HTR-8/SVneo (cell line): ENCODE measurements at regions not wholly inside any gene's neighbourhood (a gene's known extent, or its start where the extent isn't known, plus 50 kb on each side); places are given as distances from the start of the nearest gene placed in this dataset.
"Not testable (repeated sequence)": the region's sequence is repeated elsewhere in the genome, so short reads cannot be mapped to it uniquely, and the experiment has no call there.

Experiments
- DNase-seq: peaks from one replicate; pipeline ENCODE4 v3.0.0; 2011; ENCODE audit warnings: low spot score, mixed read lengths; ENCODE audit not compliant: insufficient read length
- FAIRE-seq: peaks from 2 replicates; lab custom pipeline; 2011; peaks lifted over from hg19 to GRCh38; lab: Jason Lieb, UNC

GRCh38 chr3:87797872-87798566 lies 260.8 kb downstream of the CGGBP1 start:
- FAIRE-seq, result no peak
- DNase-seq, result no peak

- DNase-seq (no peak), FAIRE-seq (no peak)
Measured at GRCh38 chr3:87796843-87797185, 262.0 kb downstream of the CGGBP1 start.

- DNase-seq, result no peak
- no peak for FAIRE-seq
Measured at GRCh38 chr3:87796137-87796842, 262.5 kb downstream of the CGGBP1 start.

- DNase-seq (no peak), FAIRE-seq (no peak)
Measured at GRCh38 chr3:87795701-87796100, 263.1 kb downstream of the CGGBP1 start.

- no peak for DNase-seq
- no peak for FAIRE-seq
Measured at GRCh38 chr3:87793337-87793877, 265.4 kb downstream of the CGGBP1 start.

GRCh38 chr3:87792534-87793336 lies 266.1 kb downstream of the CGGBP1 start, which contains the start of gene HTR1F:
Gene HTR1F, plus strand, starts transcription at chr3:87792706.
- FAIRE-seq (no peak), DNase-seq (no peak)

GRCh38 chr3:87792198-87792533 lies 266.6 kb downstream of the CGGBP1 start:
- FAIRE-seq (no peak), DNase-seq (no peak)

- no peak for DNase-seq
- FAIRE-seq, result no peak
Measured at GRCh38 chr3:87791248-87792027, 267.4 kb downstream of the CGGBP1 start.

- not testable (repeated sequence) for DNase-seq, FAIRE-seq
Measured at GRCh38 chr3:87789049-87789448, 269.8 kb downstream of the CGGBP1 start.

- DNase-seq (no peak), FAIRE-seq (no peak)
Measured at GRCh38 chr3:87788516-87788915, 270.3 kb downstream of the CGGBP1 start.

- no peak for FAIRE-seq
- no peak for DNase-seq
Measured at GRCh38 chr3:87780811-87781210, 278.0 kb downstream of the CGGBP1 start.

GRCh38 chr3:87778876-87779275 lies 279.9 kb downstream of the CGGBP1 start:
- DNase-seq, result no peak
- FAIRE-seq, result no peak

- no peak for DNase-seq
- FAIRE-seq, result no peak
Measured at GRCh38 chr3:87771337-87772192, 287.2 kb downstream of the CGGBP1 start.

GRCh38 chr3:87766721-87767120 lies 292.1 kb downstream of the CGGBP1 start:
- FAIRE-seq, result no peak
- DNase-seq, result no peak

- DNase-seq (no peak), FAIRE-seq (no peak)
Measured at GRCh38 chr3:87765256-87765655, 293.5 kb downstream of the CGGBP1 start.

GRCh38 chr3:87761795-87762194 lies 297.0 kb downstream of the CGGBP1 start:
- DNase-seq (no peak), FAIRE-seq (no peak)

GRCh38 chr3:87761341-87761740 lies 297.5 kb downstream of the CGGBP1 start:
- DNase-seq (no peak), FAIRE-seq (no peak)

- DNase-seq (no peak), FAIRE-seq (no peak)
Measured at GRCh38 chr3:87756616-87757015, 302.2 kb downstream of the CGGBP1 start.

- FAIRE-seq (no peak), DNase-seq (no peak)
Measured at GRCh38 chr3:87755852-87756251, 303.0 kb downstream of the CGGBP1 start.
